ENCODE measurements at regions not wholly inside any gene's neighbourhood (a gene's known extent, or its start where the extent isn't known, plus 50 kb on each side); places are given as distances from the start of the nearest gene placed in this dataset.

- no peak for DNase-seq
Measured at GRCh38 chr10:36073796-36074345, 431.8 kb upstream of the FZD8 start.

- no peak for DNase-seq
Measured at GRCh38 chr10:36068542-36068941, 426.4 kb upstream of the FZD8 start.

GRCh38 chr10:36067748-36068147 lies 425.7 kb upstream of the FZD8 start:
- DNase-seq, result no peak

DNA sequence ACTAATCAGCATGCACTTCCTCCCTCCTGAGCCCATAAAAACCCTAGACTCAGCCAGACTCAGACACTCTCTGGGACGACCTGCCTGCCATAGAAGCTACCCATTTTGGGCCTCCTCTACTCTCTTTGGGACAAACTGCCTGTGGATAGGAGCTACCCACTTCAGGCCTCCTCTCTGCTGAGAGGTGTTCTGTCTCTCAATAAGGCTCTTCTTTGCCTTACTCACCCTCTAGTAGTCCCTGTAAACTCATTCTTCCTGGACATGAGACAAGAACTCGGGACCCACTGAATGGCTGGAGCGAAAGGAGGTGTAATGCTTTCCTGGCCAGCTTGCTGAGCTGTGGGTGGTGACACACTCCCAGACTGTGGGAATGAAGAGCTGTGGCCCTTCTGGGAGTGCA lies 424.8 kb upstream of the FZD8 start:
- DNase-seq, result no peak

DNA sequence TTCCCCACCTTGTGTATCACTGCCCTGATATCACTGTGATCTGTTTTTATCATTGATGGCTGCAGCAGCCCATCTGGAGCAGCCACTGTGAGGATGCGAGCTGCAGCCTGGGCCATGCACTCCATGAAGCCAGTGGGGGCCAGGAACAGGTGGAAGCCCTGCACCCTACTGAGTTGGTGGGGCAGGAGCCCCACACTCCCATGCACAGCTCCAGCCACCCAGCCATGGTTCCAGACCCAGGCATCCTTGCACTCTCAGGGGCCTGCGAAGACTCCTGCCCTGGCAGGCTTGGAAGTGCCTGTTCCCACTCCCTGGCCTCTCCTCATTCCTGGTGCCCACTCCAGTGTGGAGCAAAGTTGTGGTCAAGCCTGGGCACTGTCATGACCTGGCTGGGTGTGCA lies 424.0 kb upstream of the FZD8 start:
- no peak for DNase-seq

DNA sequence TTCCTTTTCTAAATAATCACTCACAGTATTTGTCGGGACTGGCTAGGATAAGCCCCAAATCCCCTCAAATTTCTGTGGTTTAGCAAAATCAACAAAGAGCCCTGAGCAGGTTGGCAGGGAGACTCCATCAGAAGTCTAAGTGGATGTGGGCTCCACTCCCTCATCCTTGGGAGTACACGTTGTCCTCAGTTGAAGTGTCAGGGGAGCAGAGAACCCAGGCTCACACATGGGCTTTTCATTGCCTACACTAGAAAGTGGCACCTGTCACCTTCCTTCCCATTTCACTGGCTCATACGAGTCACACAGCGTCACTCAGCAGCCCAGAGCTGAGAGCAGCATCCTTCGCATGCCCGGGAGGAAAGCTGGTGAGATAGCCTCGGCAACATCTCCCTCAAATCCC lies 421.3 kb upstream of the FZD8 start:
- DNase-seq, result no peak

DNA sequence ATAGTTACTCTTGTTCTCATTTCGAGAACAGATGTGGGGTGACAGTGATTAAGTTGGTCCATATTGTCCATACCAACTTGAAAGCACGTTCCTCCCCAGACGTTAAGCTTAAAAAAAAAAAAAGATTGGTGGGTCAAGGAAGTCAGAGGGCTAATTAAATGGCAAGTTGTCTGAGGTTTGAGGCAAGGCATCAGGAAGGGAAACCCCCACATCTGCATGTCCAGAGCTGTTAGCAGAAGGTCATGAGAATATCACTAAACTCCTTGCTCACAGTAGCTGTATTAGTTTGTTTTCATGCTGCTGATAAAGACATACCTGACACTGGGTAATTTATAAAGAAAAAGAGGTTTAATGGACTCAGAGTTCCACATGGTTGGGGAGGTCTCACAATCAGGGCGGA lies 415.6 kb upstream of the FZD8 start:
- DNase-seq, result no peak

- DNase-seq, result no peak
Measured at GRCh38 chr10:36057180-36057579, 415.1 kb upstream of the FZD8 start.

GRCh38 chr10:36053775-36054174 lies 411.7 kb upstream of the FZD8 start:
- no peak for DNase-seq

DNA sequence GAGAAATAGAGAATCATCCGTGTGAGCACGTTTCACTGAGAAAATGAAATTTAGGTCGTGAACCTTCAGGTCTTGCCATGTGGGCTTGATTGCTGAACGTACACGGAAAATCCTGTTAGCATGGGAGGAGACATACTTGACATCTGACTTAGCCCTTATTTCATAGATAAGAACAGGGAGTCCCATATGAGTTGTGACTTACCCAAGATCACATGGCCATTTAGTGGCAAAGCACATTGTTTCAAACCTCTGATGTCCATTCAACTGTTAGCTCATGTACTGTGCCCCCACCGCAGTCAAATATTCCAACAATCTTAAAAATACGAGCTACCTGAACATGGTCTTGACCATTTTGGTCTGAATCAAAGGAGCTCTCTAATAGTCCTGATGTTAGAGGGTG lies 411.2 kb upstream of the FZD8 start:
- DNase-seq, result no peak

GRCh38 chr10:36051500-36051991 lies 409.4 kb upstream of the FZD8 start:
- DNase-seq, result no peak

- DNase-seq, result no peak
Measured at GRCh38 chr10:36050763-36051499, 408.8 kb upstream of the FZD8 start.

- DNase-seq, result no peak
Measured at GRCh38 chr10:36048780-36049179, 406.7 kb upstream of the FZD8 start.

DNA sequence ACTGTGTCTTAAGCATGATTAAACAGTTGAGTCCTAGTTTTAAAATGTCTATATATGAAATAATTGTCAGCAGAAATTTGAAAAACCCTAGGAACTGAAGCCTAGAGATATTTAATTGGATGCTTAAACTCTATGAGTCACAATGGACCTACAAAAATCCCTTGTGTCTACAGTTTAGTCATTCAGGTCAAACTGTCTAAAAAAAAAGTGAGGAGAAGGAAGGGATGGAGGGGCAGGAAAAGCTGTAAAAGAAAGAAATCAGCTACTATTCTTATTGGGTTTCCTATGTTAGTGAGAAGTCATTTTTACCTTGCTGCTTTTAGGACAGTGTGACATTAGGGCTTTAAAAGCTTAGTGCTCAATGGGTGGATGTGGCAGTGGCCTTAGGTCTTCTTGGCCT lies 406.1 kb upstream of the FZD8 start:
- no peak for DNase-seq

GRCh38 chr10:36042135-36042534 lies 400.0 kb upstream of the FZD8 start:
- DNase-seq, result no peak

- peak; percentile 71 for DNase-seq
Measured at GRCh38 chr10:36038316-36038955, 396.3 kb upstream of the FZD8 start.

- DNase-seq, result no peak
Measured at GRCh38 chr10:36036137-36036536, 394.0 kb upstream of the FZD8 start.

DNA sequence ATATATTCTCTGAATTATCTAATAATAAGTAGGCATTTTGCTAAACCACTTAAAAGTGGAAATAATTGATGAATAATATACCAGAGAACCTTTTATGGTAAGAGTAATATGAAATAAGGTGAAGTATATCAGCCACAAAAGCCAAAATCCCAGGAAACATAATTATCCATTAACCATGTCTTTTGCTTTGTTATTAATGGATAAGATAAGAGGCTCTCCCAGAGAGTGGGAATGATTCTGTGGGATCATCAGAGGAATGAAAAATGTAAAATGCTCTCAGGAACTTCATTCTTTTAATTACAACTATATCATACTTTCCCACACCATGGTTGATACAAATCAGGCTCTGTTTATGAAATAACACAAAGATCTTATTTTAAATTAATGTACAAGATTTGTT lies 391.7 kb upstream of the FZD8 start:
- no peak for DNase-seq

DNA sequence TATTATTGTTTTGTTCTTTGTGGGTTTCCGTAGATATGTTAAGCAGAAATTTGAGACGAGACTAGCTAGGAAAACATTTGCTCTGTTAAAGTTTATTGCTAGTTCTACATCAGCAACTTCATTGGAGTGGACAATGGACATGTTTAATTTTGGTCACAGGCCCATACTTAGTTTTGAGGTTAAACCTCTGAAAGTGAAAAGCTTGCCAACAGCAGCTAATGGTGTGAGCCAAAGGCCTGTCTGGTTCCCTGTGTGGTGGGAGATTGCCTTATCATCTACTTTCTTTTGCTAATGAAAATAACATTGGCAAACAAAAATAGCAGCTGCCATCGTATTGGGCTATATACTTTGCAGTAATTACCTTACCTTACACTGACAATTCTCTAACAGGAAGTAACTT lies 388.4 kb upstream of the FZD8 start:
- DNase-seq, result no peak

- DNase-seq, result no peak
Measured at GRCh38 chr10:36026656-36027390, 384.7 kb upstream of the FZD8 start.

- DNase-seq, result no peak
Measured at GRCh38 chr10:36026081-36026480, 384.0 kb upstream of the FZD8 start.

DNA sequence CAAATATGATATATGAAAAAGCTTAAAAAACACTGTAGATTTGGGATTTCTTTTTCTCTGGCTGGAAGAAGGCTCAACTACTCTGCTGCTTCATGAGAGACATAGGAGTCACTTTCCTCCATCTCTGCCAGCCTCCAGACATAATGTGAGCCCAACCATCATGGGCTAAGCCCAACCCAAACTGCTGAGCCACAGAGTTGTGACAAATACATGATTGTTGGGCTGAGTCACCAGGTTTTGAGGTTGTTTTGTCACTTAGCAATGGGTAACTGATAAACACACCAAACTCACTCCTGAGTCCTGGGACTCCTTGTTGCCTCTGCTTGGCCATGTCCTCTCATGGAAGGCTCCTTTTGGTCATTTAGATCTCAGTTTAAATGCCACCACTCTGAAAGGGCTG lies 381.8 kb upstream of the FZD8 start:
- DNase-seq, result no peak

DNA sequence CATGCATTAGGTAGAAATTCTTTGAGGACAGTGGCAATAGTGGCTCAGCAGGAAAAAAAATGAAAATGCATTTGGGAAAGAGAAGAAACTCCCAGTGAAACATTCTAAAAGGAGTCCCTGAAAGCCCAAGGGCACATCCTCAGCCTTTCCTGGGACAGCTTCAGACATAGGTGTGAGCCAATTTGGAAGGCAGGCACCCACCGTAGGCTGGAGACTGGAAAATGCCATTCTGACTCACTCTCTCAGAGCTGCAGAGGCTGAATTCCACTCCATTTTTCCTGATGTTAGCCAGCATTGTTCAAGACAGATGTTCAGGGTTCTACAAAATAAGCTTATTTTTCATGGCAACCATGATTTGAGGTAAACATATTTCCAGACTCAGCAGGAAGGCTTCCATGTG lies 379.0 kb upstream of the FZD8 start:
- DNase-seq, result no peak

DNA sequence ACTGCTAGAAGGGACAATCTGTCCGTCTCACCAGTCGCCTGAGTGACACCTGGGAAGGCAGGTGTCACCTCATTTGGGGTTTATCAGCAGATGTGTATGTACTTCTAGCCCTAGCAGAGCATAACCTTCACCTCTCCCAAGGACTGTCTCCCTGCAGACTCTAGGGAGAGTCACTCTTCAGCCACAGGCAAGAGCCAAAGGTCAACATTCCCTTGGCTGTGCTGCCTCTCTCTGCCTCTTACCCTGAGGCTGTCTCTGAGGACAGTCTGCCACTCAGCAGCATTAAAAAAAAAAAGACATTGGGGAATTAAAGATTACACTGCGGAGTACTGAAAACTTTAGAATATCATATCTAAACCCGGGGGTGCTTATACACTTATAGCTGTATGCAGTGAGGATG lies 377.7 kb upstream of the FZD8 start:
- DNase-seq, result no peak

Data from NCI-H2171 (cell line).